GM12872 (cell line): ENCODE measurements at regions not wholly inside any gene's neighbourhood (a gene's known extent, or its start where the extent isn't known, plus 50 kb on each side); places are given as distances from the start of the nearest gene placed in this dataset.

Experiments
- CTCF ChIP-seq: IDR thresholded peaks from 3 replicates; pipeline ENCODE4 v1.5.1; 2011; ENCODE audit warnings: low read depth, mild to moderate bottlenecking, low read length, moderate library complexity; ENCODE audit not compliant: insufficient read depth

- TF ChIP-seq CTCF, result no peak
These were observed 154.3 kb upstream of the C14orf180 start for GRCh38 chr14:104425171-104425681.

DNA sequence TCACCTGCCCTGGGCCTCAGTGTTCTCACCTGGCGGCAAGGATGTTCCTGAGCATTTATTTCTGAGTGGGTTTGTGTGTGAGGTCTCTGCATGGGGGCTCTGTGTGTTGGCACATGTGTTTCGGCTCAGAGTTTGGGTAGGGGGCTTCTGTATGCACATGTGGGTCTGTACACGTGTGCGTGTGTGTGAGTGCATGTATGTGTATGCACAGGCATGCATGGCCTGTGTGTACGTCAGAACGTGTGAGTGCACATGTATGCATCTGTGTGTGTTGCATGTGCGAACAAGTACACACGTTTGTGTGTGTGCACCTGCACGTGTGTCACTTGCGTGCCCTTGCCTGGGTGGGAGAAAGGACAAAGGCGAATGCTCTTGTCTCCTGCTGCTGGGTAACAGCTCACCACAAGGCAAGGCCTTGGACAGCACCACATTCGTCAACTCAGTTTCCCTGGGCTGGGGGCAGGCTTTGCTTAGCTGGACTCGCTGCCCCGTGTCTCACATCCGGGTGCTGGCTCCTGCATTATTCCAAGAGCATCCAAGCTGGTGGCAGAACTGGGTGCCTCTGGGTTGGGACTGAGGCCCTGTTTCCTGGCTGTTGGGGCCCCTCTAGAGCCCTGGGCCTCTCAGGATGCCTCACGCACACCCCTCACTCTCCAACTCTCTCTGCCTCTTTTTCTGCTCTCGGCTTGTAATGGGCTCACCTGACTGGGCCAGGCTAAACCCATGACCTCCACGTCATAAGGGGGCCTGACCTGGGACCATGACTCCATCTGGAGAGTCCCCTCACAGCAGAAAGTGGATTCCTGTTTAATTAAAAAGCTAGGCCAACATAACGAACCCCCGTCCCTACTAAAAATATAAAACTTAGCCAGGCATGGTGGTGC, 153.6 kb upstream of the C14orf180 start:
- TF ChIP-seq CTCF, result no peak

GRCh38 chr14:104427131-104427851, 152.3 kb upstream of the C14orf180 start:
- TF ChIP-seq CTCF, result no peak

GRCh38 chr14:104428333-104428851, 151.2 kb upstream of the C14orf180 start:
- no peak for TF ChIP-seq CTCF

- TF ChIP-seq CTCF, result no peak
These were observed 150.7 kb upstream of the C14orf180 start for GRCh38 chr14:104428860-104429259.

DNA sequence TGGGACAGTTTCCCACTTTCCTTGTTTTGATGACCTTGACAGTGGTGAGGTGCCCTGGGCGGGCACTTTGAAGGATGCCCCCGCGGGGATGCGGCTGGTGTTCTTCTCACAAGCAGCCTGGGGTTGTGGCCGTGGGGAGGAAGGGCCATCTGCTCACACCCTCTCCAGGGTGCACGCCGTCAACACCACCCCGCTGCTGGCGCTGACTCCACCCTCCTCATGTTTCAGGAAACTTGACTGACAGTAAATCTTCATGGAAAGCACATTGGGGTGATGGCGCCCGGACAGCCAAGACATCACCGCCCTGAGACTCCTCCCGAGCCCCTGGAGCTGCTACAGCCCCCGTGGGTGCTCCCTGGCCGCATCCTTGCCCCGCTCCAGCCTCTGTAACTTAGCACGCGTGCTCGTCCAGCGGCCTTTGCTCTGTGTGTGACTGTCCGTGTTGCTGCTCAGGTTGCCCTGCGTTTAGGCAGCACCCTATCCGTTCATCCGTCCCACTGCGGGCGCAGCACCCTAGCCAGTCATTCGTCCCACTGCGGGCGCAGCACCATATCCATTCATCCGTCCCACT, 150.2 kb upstream of the C14orf180 start:
- TF ChIP-seq CTCF, result no peak
